IMR-90 (cell line): ENCODE measurements at regions not wholly inside any gene's neighbourhood (a gene's known extent, or its start where the extent isn't known, plus 50 kb on each side); places are given as distances from the start of the nearest gene placed in this dataset.

Experiments used
- CTCF ChIP-seq: conservative IDR thresholded peaks from 2 replicates; pipeline ENCODE4 v1.5.1; 2012; ENCODE audit warnings: mild to moderate bottlenecking, low read depth, low read length, improper control_type of control experiment
- POLR2A ChIP-seq: IDR thresholded peaks from 2 replicates; pipeline ENCODE4 v1.6.1; 2012; ENCODE audit warnings: mild to moderate bottlenecking, low read depth, low read length
- RCOR1 ChIP-seq: IDR thresholded peaks from 2 replicates; pipeline ENCODE4 v1.6.1; 2012; ENCODE audit warnings: mild to moderate bottlenecking, low read length, improper control_type of control experiment; ENCODE audit not compliant: insufficient replicate concordance
- RFX5 ChIP-seq: IDR thresholded peaks from 2 replicates; pipeline ENCODE4 v1.8.0; 2012; ENCODE audit warnings: low read depth, mild to moderate bottlenecking, low read length, moderate library complexity
- USF2 ChIP-seq: fragments of 150-350 bp; IDR thresholded peaks from 2 replicates; pipeline ENCODE4 v1.6.1; 2017; ENCODE audit warnings: mild to moderate bottlenecking, antibody characterized with exemption, low read length, low read depth

- no peak for TF ChIP-seq CTCF
- TF ChIP-seq RFX5 = no peak
- TF ChIP-seq POLR2A = no peak
- TF ChIP-seq USF2 = no peak
- no peak for TF ChIP-seq RCOR1
These were observed 276.7 kb downstream of the DSEL start for GRCh38 chr18:67239826-67240225.
